HG02870 (cell line): ENCODE measurements at regions not wholly inside any gene's neighbourhood (a gene's known extent, or its start where the extent isn't known, plus 50 kb on each side); places are given as distances from the start of the nearest gene placed in this dataset.

Experiments
- ATAC-seq: cut with Tn5 transposase; IDR thresholded peaks from one replicate; pipeline ENCODE4 v1.9.1; 2021; ENCODE audit warnings: mild to moderate bottlenecking, moderate library complexity; ENCODE audit not compliant: unreplicated experiment

GRCh38 chr6:95142101-95142500 lies 435.2 kb upstream of the MANEA start:
- ATAC-seq = no peak

GRCh38 chr6:95142661-95143335 lies 434.5 kb upstream of the MANEA start:
- ATAC-seq = no peak

GRCh38 chr6:95143408-95144180 lies 433.7 kb upstream of the MANEA start:
- ATAC-seq = no peak

GRCh38 chr6:95145457-95145856 lies 431.9 kb upstream of the MANEA start:
- ATAC-seq = no peak

- no peak for ATAC-seq
These were observed 417.8 kb upstream of the MANEA start for GRCh38 chr6:95159557-95159956.

- ATAC-seq = no peak
These were observed 407.6 kb upstream of the MANEA start for GRCh38 chr6:95169775-95170174.

- no peak for ATAC-seq
These were observed 401.2 kb upstream of the MANEA start for GRCh38 chr6:95175927-95176675.

GRCh38 chr6:95185874-95186273 lies 391.5 kb upstream of the MANEA start:
- no peak for ATAC-seq

GRCh38 chr6:95186710-95187109 lies 390.6 kb upstream of the MANEA start:
- ATAC-seq = no peak

- no peak for ATAC-seq
These were observed 379.7 kb upstream of the MANEA start for GRCh38 chr6:95197590-95197989.

GRCh38 chr6:95203153-95203754 lies 374.1 kb upstream of the MANEA start:
- ATAC-seq = peak; percentile 94

GRCh38 chr6:95204178-95204577 lies 373.2 kb upstream of the MANEA start:
- no peak for ATAC-seq

GRCh38 chr6:95208621-95209020 lies 368.7 kb upstream of the MANEA start:
- ATAC-seq = no peak

- ATAC-seq = no peak
These were observed 368.3 kb upstream of the MANEA start for GRCh38 chr6:95209074-95209473.

- ATAC-seq = no peak
These were observed 360.8 kb upstream of the MANEA start for GRCh38 chr6:95216555-95216954.

GRCh38 chr6:95227351-95227750 lies 350.0 kb upstream of the MANEA start:
- no peak for ATAC-seq

- no peak for ATAC-seq
These were observed 348.7 kb upstream of the MANEA start for GRCh38 chr6:95228636-95229035.

GRCh38 chr6:95230071-95230740 lies 347.1 kb upstream of the MANEA start:
- ATAC-seq = no peak

GRCh38 chr6:95231416-95231815 lies 345.9 kb upstream of the MANEA start:
- ATAC-seq = no peak

- no peak for ATAC-seq
These were observed 344.9 kb upstream of the MANEA start for GRCh38 chr6:95232446-95232845.

GRCh38 chr6:95233879-95234278 lies 343.5 kb upstream of the MANEA start:
- ATAC-seq = no peak
